ENCODE measurements at regions not wholly inside any gene's neighbourhood (a gene's known extent, or its start where the extent isn't known, plus 50 kb on each side); places are given as distances from the start of the nearest gene placed in this dataset.

DNA sequence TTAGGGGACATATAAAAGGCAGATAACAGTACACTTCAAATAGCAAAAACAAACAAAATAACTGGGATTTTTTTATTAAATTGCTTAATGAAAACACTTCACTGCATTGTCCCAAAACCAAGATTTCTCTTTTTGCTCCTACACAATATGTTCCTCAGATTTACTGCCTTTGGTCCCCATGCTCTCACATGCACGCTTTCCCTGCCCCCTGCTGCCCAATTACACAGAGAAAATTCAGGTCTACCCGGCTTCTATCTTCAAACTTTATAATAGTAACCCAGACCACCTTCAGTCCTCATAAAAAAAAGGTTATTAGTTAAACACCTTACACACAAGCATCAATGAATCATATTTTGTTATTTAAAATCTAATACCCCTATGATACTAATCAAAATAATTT, 673.8 kb upstream of the HS3ST5 start (continued):
- TF ChIP-seq, protein P1, sequence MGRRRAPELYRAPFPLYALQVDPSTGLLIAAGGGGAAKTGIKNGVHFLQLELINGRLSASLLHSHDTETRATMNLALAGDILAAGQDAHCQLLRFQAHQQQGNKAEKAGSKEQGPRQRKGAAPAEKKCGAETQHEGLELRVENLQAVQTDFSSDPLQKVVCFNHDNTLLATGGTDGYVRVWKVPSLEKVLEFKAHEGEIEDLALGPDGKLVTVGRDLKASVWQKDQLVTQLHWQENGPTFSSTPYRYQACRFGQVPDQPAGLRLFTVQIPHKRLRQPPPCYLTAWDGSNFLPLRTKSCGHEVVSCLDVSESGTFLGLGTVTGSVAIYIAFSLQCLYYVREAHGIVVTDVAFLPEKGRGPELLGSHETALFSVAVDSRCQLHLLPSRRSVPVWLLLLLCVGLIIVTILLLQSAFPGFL (CRISPR knock-in tag; IDR thresholded peaks at IDR 0.05; ENCODE audit: borderline replicate concordance) = no peak
- TF ChIP-seq, protein P2, sequence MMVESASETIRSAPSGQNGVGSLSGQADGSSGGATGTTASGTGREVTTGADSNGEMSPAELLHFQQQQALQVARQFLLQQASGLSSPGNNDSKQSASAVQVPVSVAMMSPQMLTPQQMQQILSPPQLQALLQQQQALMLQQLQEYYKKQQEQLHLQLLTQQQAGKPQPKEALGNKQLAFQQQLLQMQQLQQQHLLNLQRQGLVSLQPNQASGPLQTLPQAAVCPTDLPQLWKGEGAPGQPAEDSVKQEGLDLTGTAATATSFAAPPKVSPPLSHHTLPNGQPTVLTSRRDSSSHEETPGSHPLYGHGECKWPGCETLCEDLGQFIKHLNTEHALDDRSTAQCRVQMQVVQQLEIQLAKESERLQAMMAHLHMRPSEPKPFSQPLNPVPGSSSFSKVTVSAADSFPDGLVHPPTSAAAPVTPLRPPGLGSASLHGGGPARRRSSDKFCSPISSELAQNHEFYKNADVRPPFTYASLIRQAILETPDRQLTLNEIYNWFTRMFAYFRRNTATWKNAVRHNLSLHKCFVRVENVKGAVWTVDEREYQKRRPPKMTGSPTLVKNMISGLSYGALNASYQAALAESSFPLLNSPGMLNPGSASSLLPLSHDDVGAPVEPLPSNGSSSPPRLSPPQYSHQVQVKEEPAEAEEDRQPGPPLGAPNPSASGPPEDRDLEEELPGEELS (CRISPR knock-in tag; IDR thresholded peaks at IDR 0.05) = no peak

DNA sequence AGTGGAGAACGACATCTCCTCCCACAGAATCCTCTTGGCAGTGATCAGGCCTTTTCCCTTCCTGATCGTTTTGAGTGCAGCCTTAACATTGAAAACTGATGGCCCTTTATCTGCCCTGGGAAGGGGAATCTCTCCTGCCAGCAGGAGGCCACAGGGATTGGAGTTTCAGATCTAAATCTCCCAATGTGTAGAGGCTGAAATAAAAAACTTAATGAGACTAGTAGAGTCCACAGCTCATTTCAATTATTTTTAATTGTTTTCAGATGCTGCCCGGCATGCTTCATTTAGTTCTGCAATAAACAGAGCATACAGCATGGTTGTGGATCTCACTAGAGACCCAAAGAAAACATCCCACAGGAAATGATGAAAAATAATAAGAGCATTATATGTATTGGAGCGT, 662.2 kb upstream of the HS3ST5 start:
- Mint-ChIP-seq H3K27me3 (ENCODE audit: low read depth) (no peaks in the 10 kb centered on the region; the same call in 1 of the 2 replicates), H3K4me3 (no peak overlapping the region), H3K36me3 (peaks cover 9% of the 10 kb centered on the region), H3K4me1 (peaks cover 6% of the 10 kb centered on the region), H3K27ac (no peak overlapping the region), H3K9me3 (peaks cover 24% of the 10 kb centered on the region)
- POLR2A ChIA-PET = no interaction called here
- DNase-seq (ENCODE audit: low spot score) = no peak
- TF ChIP-seq, protein P3, sequence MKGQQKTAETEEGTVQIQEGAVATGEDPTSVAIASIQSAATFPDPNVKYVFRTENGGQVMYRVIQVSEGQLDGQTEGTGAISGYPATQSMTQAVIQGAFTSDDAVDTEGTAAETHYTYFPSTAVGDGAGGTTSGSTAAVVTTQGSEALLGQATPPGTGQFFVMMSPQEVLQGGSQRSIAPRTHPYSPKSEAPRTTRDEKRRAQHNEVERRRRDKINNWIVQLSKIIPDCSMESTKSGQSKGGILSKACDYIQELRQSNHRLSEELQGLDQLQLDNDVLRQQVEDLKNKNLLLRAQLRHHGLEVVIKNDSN (CRISPR knock-in tag; IDR thresholded peaks at IDR 0.05) = no peak
- TF ChIP-seq, protein P4, sequence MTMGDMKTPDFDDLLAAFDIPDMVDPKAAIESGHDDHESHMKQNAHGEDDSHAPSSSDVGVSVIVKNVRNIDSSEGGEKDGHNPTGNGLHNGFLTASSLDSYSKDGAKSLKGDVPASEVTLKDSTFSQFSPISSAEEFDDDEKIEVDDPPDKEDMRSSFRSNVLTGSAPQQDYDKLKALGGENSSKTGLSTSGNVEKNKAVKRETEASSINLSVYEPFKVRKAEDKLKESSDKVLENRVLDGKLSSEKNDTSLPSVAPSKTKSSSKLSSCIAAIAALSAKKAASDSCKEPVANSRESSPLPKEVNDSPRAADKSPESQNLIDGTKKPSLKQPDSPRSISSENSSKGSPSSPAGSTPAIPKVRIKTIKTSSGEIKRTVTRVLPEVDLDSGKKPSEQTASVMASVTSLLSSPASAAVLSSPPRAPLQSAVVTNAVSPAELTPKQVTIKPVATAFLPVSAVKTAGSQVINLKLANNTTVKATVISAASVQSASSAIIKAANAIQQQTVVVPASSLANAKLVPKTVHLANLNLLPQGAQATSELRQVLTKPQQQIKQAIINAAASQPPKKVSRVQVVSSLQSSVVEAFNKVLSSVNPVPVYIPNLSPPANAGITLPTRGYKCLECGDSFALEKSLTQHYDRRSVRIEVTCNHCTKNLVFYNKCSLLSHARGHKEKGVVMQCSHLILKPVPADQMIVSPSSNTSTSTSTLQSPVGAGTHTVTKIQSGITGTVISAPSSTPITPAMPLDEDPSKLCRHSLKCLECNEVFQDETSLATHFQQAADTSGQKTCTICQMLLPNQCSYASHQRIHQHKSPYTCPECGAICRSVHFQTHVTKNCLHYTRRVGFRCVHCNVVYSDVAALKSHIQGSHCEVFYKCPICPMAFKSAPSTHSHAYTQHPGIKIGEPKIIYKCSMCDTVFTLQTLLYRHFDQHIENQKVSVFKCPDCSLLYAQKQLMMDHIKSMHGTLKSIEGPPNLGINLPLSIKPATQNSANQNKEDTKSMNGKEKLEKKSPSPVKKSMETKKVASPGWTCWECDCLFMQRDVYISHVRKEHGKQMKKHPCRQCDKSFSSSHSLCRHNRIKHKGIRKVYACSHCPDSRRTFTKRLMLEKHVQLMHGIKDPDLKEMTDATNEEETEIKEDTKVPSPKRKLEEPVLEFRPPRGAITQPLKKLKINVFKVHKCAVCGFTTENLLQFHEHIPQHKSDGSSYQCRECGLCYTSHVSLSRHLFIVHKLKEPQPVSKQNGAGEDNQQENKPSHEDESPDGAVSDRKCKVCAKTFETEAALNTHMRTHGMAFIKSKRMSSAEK (CRISPR knock-in tag; IDR thresholded peaks at IDR 0.05; ENCODE audit: borderline replicate concordance) = no peak
- no peak for TF ChIP-seq GABPB1 (CRISPR knock-in tag; IDR thresholded peaks at IDR 0.05)
- CTCF ChIA-PET = interaction anchor here (0.6 kb wide), 1 partner anchor 8 kb away, joined by 3 read pairs; no protein-coding TSS in a partner anchor
- no peak; the same call in 1 of the 2 replicates for ATAC-seq

DNA sequence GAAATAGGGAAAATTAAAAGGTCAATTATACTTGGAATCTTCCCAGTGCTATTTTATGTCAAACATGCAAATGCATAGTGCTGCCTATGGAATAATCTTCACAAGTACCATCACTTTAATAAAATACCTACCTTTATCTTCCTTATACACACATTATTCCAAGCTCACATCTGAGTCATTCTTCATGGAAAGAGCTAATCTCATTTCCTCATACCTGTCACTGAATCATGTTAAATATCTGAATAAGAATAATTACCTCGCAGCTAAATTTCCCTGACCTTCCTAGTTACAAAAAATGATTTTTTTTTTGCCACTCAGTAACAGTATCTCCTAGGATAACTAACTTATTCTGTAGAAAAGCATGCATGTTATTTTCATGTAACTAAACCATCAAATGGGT, 661.4 kb upstream of the HS3ST5 start:
- DNase-seq (ENCODE audit: low spot score) (no peak), ATAC-seq (no peak)
- H3K27ac Mint-ChIP-seq = no peak overlapping the region
- peaks cover 21% of the 10 kb centered on the region for H3K9me3 Mint-ChIP-seq
- no peak overlapping the region for H3K4me3 Mint-ChIP-seq
- H3K36me3 Mint-ChIP-seq = peaks cover 9% of the 10 kb centered on the region; the same call in 1 of the 2 replicates
- peaks cover 6% of the 10 kb centered on the region for H3K4me1 Mint-ChIP-seq
- no peak for TF ChIP-seq MYBL2 (CRISPR knock-in tag; IDR thresholded peaks at IDR 0.05)
- TF ChIP-seq, protein P5, sequence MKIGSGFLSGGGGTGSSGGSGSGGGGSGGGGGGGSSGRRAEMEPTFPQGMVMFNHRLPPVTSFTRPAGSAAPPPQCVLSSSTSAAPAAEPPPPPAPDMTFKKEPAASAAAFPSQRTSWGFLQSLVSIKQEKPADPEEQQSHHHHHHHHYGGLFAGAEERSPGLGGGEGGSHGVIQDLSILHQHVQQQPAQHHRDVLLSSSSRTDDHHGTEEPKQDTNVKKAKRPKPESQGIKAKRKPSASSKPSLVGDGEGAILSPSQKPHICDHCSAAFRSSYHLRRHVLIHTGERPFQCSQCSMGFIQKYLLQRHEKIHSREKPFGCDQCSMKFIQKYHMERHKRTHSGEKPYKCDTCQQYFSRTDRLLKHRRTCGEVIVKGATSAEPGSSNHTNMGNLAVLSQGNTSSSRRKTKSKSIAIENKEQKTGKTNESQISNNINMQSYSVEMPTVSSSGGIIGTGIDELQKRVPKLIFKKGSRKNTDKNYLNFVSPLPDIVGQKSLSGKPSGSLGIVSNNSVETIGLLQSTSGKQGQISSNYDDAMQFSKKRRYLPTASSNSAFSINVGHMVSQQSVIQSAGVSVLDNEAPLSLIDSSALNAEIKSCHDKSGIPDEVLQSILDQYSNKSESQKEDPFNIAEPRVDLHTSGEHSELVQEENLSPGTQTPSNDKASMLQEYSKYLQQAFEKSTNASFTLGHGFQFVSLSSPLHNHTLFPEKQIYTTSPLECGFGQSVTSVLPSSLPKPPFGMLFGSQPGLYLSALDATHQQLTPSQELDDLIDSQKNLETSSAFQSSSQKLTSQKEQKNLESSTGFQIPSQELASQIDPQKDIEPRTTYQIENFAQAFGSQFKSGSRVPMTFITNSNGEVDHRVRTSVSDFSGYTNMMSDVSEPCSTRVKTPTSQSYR (CRISPR knock-in tag; IDR thresholded peaks at IDR 0.05) = no peak
- no peak for TF ChIP-seq SOX15 (CRISPR knock-in tag; IDR thresholded peaks at IDR 0.05)
- TF ChIP-seq, protein P6, sequence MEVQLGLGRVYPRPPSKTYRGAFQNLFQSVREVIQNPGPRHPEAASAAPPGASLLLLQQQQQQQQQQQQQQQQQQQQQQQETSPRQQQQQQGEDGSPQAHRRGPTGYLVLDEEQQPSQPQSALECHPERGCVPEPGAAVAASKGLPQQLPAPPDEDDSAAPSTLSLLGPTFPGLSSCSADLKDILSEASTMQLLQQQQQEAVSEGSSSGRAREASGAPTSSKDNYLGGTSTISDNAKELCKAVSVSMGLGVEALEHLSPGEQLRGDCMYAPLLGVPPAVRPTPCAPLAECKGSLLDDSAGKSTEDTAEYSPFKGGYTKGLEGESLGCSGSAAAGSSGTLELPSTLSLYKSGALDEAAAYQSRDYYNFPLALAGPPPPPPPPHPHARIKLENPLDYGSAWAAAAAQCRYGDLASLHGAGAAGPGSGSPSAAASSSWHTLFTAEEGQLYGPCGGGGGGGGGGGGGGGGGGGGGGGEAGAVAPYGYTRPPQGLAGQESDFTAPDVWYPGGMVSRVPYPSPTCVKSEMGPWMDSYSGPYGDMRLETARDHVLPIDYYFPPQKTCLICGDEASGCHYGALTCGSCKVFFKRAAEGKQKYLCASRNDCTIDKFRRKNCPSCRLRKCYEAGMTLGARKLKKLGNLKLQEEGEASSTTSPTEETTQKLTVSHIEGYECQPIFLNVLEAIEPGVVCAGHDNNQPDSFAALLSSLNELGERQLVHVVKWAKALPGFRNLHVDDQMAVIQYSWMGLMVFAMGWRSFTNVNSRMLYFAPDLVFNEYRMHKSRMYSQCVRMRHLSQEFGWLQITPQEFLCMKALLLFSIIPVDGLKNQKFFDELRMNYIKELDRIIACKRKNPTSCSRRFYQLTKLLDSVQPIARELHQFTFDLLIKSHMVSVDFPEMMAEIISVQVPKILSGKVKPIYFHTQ (CRISPR knock-in tag; IDR thresholded peaks at IDR 0.05) = no peak
- TF ChIP-seq GABPB1 (CRISPR knock-in tag; IDR thresholded peaks at IDR 0.05) = no peak
- TF ChIP-seq FOXK1 (CRISPR knock-in tag; IDR thresholded peaks at IDR 0.05) = no peak
- no peak for TF ChIP-seq SMAD4 (CRISPR knock-in tag; IDR thresholded peaks at IDR 0.05)
- TF ChIP-seq SMAD3 (CRISPR knock-in tag; IDR thresholded peaks at IDR 0.05; ENCODE audit: borderline replicate concordance) = no peak
- TF ChIP-seq, protein P3 (CRISPR knock-in tag; IDR thresholded peaks at IDR 0.05) = no peak
- TF ChIP-seq, protein P7, sequence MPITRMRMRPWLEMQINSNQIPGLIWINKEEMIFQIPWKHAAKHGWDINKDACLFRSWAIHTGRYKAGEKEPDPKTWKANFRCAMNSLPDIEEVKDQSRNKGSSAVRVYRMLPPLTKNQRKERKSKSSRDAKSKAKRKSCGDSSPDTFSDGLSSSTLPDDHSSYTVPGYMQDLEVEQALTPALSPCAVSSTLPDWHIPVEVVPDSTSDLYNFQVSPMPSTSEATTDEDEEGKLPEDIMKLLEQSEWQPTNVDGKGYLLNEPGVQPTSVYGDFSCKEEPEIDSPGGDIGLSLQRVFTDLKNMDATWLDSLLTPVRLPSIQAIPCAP (CRISPR knock-in tag; IDR thresholded peaks at IDR 0.05) = no peak
- no peak for TF ChIP-seq OVOL2 (CRISPR knock-in tag; IDR thresholded peaks at IDR 0.05; ENCODE audit: borderline replicate concordance)
- ChIA-PET POLR2A (no interaction called here), CTCF (no interaction called here)
- no peaks in the 10 kb centered on the region for H3K27me3 Mint-ChIP-seq (ENCODE audit: low read depth)
